ENCODE measurements at regions not wholly inside any gene's neighbourhood (a gene's known extent, or its start where the extent isn't known, plus 50 kb on each side); places are given as distances from the start of the nearest gene placed in this dataset.

- no peak overlapping the region for H3K4me3 ChIP-seq (IDR thresholded peaks at IDR 0.05; ENCODE audit: insufficient read depth, low read depth, low read length)
- no peak overlapping the region for H3K27ac ChIP-seq
- peaks cover 68% of the 10 kb centered on the region for H3K27me3 ChIP-seq (ENCODE audit: insufficient read depth, low read depth)
- H3K4me2 ChIP-seq = no peak overlapping the region
- H3K4me1 ChIP-seq (ENCODE audit: low read depth, poor library complexity, severe bottlenecking) = no peaks in the 10 kb centered on the region
- no peaks in the 10 kb centered on the region for H3K36me3 ChIP-seq (ENCODE audit: insufficient read depth)
- H4K20me1 ChIP-seq (ENCODE audit: insufficient read depth) = no peaks in the 10 kb centered on the region
- H2AFZ ChIP-seq (ENCODE audit: low read depth) = no peak overlapping the region
- H3K79me2 ChIP-seq (ENCODE audit: insufficient read depth, low read depth) = no peaks in the 10 kb centered on the region
- TF ChIP-seq CTCF (conservative IDR thresholded peaks at IDR 0.05; ENCODE audit: low read depth, low read length) = no peak
- no peak overlapping the region for H3K9ac ChIP-seq
Observed at GRCh38 chr20:58592076-58592695, 58.9 kb upstream of the STX16 start.

- Histone ChIP-seq H3K9ac (no peak overlapping the region), H3K36me3 (ENCODE audit: insufficient read depth) (no peaks in the 10 kb centered on the region), H3K27me3 (ENCODE audit: insufficient read depth, low read depth) (peaks cover 67% of the 10 kb centered on the region), H3K4me1 (ENCODE audit: low read depth, poor library complexity, severe bottlenecking) (no peaks in the 10 kb centered on the region), H3K4me2 (no peak overlapping the region), H3K27ac (no peak overlapping the region), H3K4me3 (IDR thresholded peaks at IDR 0.05; ENCODE audit: insufficient read depth, low read depth, low read length) (no peak overlapping the region), H3K79me2 (ENCODE audit: insufficient read depth, low read depth) (no peaks in the 10 kb centered on the region), H2AFZ (ENCODE audit: low read depth) (no peak overlapping the region), H4K20me1 (ENCODE audit: insufficient read depth) (no peaks in the 10 kb centered on the region)
- TF ChIP-seq CTCF (conservative IDR thresholded peaks at IDR 0.05; ENCODE audit: low read depth, low read length) = no peak
Observed at GRCh38 chr20:58590679-58591473, 60.2 kb upstream of the STX16 start.

- Histone ChIP-seq H3K4me2 (no peak overlapping the region), H3K36me3 (ENCODE audit: insufficient read depth) (no peaks in the 10 kb centered on the region), H3K9ac (no peak overlapping the region), H2AFZ (ENCODE audit: low read depth) (no peak overlapping the region), H3K4me3 (IDR thresholded peaks at IDR 0.05; ENCODE audit: insufficient read depth, low read depth, low read length) (no peak overlapping the region), H3K27ac (no peak overlapping the region), H3K27me3 (ENCODE audit: insufficient read depth, low read depth) (peaks cover 52% of the 10 kb centered on the region), H4K20me1 (ENCODE audit: insufficient read depth) (no peaks in the 10 kb centered on the region), H3K4me1 (ENCODE audit: low read depth, poor library complexity, severe bottlenecking) (no peaks in the 10 kb centered on the region), H3K79me2 (ENCODE audit: insufficient read depth, low read depth) (no peaks in the 10 kb centered on the region)
- no peak for TF ChIP-seq CTCF (conservative IDR thresholded peaks at IDR 0.05; ENCODE audit: low read depth, low read length)
Observed at GRCh38 chr20:58587467-58587866, 63.6 kb upstream of the STX16 start.

GRCh38 chr20:58586565-58587093 lies 64.5 kb upstream of the STX16 start:
- Histone ChIP-seq H4K20me1 (ENCODE audit: insufficient read depth) (no peaks in the 10 kb centered on the region), H3K36me3 (ENCODE audit: insufficient read depth) (no peaks in the 10 kb centered on the region), H3K27ac (no peak overlapping the region), H3K9ac (no peak overlapping the region), H3K4me3 (IDR thresholded peaks at IDR 0.05; ENCODE audit: insufficient read depth, low read depth, low read length) (no peak overlapping the region), H3K79me2 (ENCODE audit: insufficient read depth, low read depth) (no peaks in the 10 kb centered on the region), H2AFZ (ENCODE audit: low read depth) (no peak overlapping the region), H3K4me1 (ENCODE audit: low read depth, poor library complexity, severe bottlenecking) (no peaks in the 10 kb centered on the region), H3K4me2 (no peak overlapping the region), H3K27me3 (ENCODE audit: insufficient read depth, low read depth) (peaks cover 51% of the 10 kb centered on the region)
- TF ChIP-seq CTCF (conservative IDR thresholded peaks at IDR 0.05; ENCODE audit: low read depth, low read length) = no peak

All from KMS-11 (cell line).